Transverse colon (tissue), 4 donors: ENCODE measurements at regions not wholly inside any gene's neighbourhood (a gene's known extent, or its start where the extent isn't known, plus 50 kb on each side); places are given as distances from the start of the nearest gene placed in this dataset.

ENCODE experiments used
- DNase-seq: peaks from one replicate; pipeline ENCODE4 v3.0.0-alpha.2; 2019
- H3K27ac ChIP-seq, 4 donors: fragments of 200-600 bp; sonication (generic); 2 replicates each; pipeline ENCODE4 v1.5.1; 2016 to 2018; ENCODE audit warnings: inconsistent platforms in 4 of 4
- H3K27me3 ChIP-seq: fragments of 200-600 bp; sonication (generic); 2 replicates; pipeline ENCODE4 v1.5.1; 2017; ENCODE audit warnings: inconsistent platforms
- H3K36me3 ChIP-seq, 4 donors: fragments of 200-600 bp; sonication (generic); 2 replicates each; pipeline ENCODE4 v1.5.1; 2017 to 2019; ENCODE audit warnings: inconsistent platforms in 4 of 4
- H3K4me1 ChIP-seq, 4 donors: fragments of 200-600 bp; sonication (generic); 2 replicates each; pipeline ENCODE4 v1.5.1; 2017 to 2020; ENCODE audit warnings: inconsistent platforms in 4 of 4
- H3K4me3 ChIP-seq, 4 donors: fragments of 200-600 bp; sonication (generic); 1 replicate in 1 of 4; 2 replicates in 3 of 4; pipeline versions ENCODE4 v1.5.1 to v1.6.1; 2017 to 2019; ENCODE audit warnings: inconsistent platforms in 4 of 4
- H3K9me3 ChIP-seq, 2 donors: fragments of 200-600 bp; sonication (generic); 2 replicates each; pipeline ENCODE4 v1.5.1; 2017 to 2019; ENCODE audit warnings: inconsistent platforms in 2 of 2
- CTCF ChIP-seq, 5 experiments: fragments of 200-600 bp in 3 of 5; fragments of 450-650 bp in 2 of 5; sonication (generic) in 3 of 5; IDR thresholded peaks; 1 replicate in 2 of 5; 2 replicates in 3 of 5; pipeline ENCODE4 v1.5.1; 2016 to 2017; ENCODE audit warnings: antibody characterized with exemption in 5 of 5, inconsistent platforms in 3 of 5, mild to moderate bottlenecking in 2 of 5, moderate library complexity in 1 of 5
- EP300 ChIP-seq: sonication (generic); formaldehyde crosslinking; IDR thresholded peaks from one replicate; pipeline ENCODE4 v1.6.1; 2017; ENCODE audit warnings: antibody characterized with exemption, low read depth
- POLR2A ChIP-seq: fragments of 450-650 bp; IDR thresholded peaks from one replicate; pipeline ENCODE4 v1.6.1; 2016; ENCODE audit warnings: antibody characterized with exemption, mild to moderate bottlenecking, moderate library complexity
- POLR2AphosphoS5 ChIP-seq, 3 donors: sonication (generic); formaldehyde crosslinking; IDR thresholded peaks; one replicate each; pipeline ENCODE4 v1.6.1; 2016; ENCODE audit warnings: antibody characterized with exemption in 3 of 3
- WGBS, 2 donors: methylation state at CpG; one replicate each; pipeline ENCODE4 v1.1.5; 2018; ENCODE audit warnings: low coverage in 1 of 2; 5-methylcytosine and 5-hydroxymethylcytosine counted together
- in situ Hi-C, 4 donors: fragments of 200-750 bp; cut with MboI; loops; one replicate each; pipeline versions ENCODE4 v1.15.0 to v1.15.1; 2017; ENCODE audit warnings: low sequenced_read_pairs in 3 of 4, low pct_ligation_motif_present in 1 of 4, low pct_unique_long_range_greater_than_20kb in 1 of 4
- intact Hi-C: fragments of 100-400 bp; cut with DNase I; formaldehyde crosslinking; loops from one replicate; pipeline ENCODE4 v1.15.1; 2023; ENCODE audit warnings: low total_unique reads

- TF ChIP-seq EP300 (no peak), POLR2AphosphoS5 (IDR thresholded peaks at IDR 0.05) (no peak), CTCF (IDR thresholded peaks at IDR 0.05) (no peak), POLR2A (no peak)
- no peak overlapping the region for H3K27ac ChIP-seq
- peaks cover 40% of the 10 kb centered on the region for H3K27me3 ChIP-seq
- no peaks in the 10 kb centered on the region for H3K36me3 ChIP-seq
- WGBS, 2 donors: 57 to 70% methylated on average over 4 to 5 of the region's 5 CpGs
- no peak for DNase-seq
- H3K4me3 ChIP-seq: no peak overlapping the region
- in situ Hi-C loops (no loop called here), intact Hi-C loops (no loop called here)
- H3K4me1 ChIP-seq: peaks cover 0 to 1% (median under 1%) of the 10 kb centered on the region in 4 donors
- no peaks in the 10 kb centered on the region for H3K9me3 ChIP-seq
Observed at GRCh38 chr22:49676230-49676629, 151.4 kb downstream of the BRD1 start.

GRCh38 chr22:49674479-49675050 is 153.1 kb downstream of the BRD1 start:
- Histone ChIP-seq H3K9me3 (no peaks in the 10 kb centered on the region), H3K4me3 (no peak overlapping the region), H3K27me3 (peaks cover 57% of the 10 kb centered on the region), H3K36me3 (no peaks in the 10 kb centered on the region), H3K27ac (no peak overlapping the region), H3K4me1 (peaks cover 0 to 6% (median 4%) of the 10 kb centered on the region in 4 donors)
- in situ Hi-C loops (no loop called here), intact Hi-C loops (no loop called here)
- DNase-seq: no peak
- WGBS, 2 donors: 76 to 82% methylated on average over 8 to 12 of the region's 12 CpGs
- TF ChIP-seq POLR2A (no peak), EP300 (no peak), POLR2AphosphoS5 (IDR thresholded peaks at IDR 0.05) (no peak), CTCF (IDR thresholded peaks at IDR 0.05) (no peak)

GRCh38 chr22:49673048-49673447 is 154.6 kb downstream of the BRD1 start:
- TF ChIP-seq CTCF (IDR thresholded peaks at IDR 0.05): no peak
- no peak for TF ChIP-seq POLR2A
- TF ChIP-seq POLR2AphosphoS5 (IDR thresholded peaks at IDR 0.05): no peak
- no peak for TF ChIP-seq EP300
- H3K9me3 ChIP-seq: no peaks in the 10 kb centered on the region
- in situ Hi-C loops (no loop called here), intact Hi-C loops (no loop called here)
- H3K4me1 ChIP-seq: peaks cover 0 to 6% (median 4%) of the 10 kb centered on the region in 4 donors
- WGBS, 2 donors: 39 to 42% methylated on average over 5 to 14 of the region's 14 CpGs
- H3K27me3 ChIP-seq: peaks cover 63% of the 10 kb centered on the region
- no peak overlapping the region for H3K4me3 ChIP-seq
- DNase-seq: no peak
- H3K27ac ChIP-seq: no peak overlapping the region
- H3K36me3 ChIP-seq: no peaks in the 10 kb centered on the region

GRCh38 chr22:49672014-49672516 is 155.6 kb downstream of the BRD1 start:
- TF ChIP-seq CTCF (IDR thresholded peaks at IDR 0.05) (no peak), EP300 (no peak), POLR2A (no peak)
- H3K27me3 ChIP-seq: peaks cover 59% of the 10 kb centered on the region
- in situ Hi-C loops: no loop called here

More at GRCh38 chr22:49672014-49672516, 155.6 kb downstream of the BRD1 start:
- intact Hi-C loops: no loop called here
- DNase-seq: no peak
- Histone ChIP-seq H3K36me3 (no peaks in the 10 kb centered on the region), H3K9me3 (no peaks in the 10 kb centered on the region), H3K4me3 (no peak overlapping the region), H3K27ac (no peak overlapping the region), H3K4me1 (peaks cover 0 to 6% (median 4%) of the 10 kb centered on the region in 4 donors)
- WGBS, 2 donors: 55% methylated on average over 15 of the region's 17 CpGs; no CpG with 5 or more reads in 1 of the 2 donors
